H1 (cell line): ENCODE measurements at regions not wholly inside any gene's neighbourhood (a gene's known extent, or its start where the extent isn't known, plus 50 kb on each side); places are given as distances from the start of the nearest gene placed in this dataset.

Experiments used
- NRF1 ChIP-seq: IDR thresholded peaks from 2 replicates; pipeline ENCODE4 v1.6.1; 2011; ENCODE audit warnings: mild to moderate bottlenecking, low read depth, low read length, improper control_type of control experiment
- TF ChIP-seq, protein P1 (sequence below), 3 experiments: IDR thresholded peaks; 1 replicate in 2 of 3; 2 replicates in 1 of 3; pipeline versions ENCODE4 v1.5.1 to v1.6.1; 2011; ENCODE audit warnings: low read length in 3 of 3, mild to moderate bottlenecking in 3 of 3, inconsistent platforms in 2 of 3, low read depth in 1 of 3, moderate library complexity in 1 of 3; ENCODE audit not compliant: insufficient read depth in 1 of 3; ENCODE audit errors: control extremely low read depth in 1 of 3

DNA sequence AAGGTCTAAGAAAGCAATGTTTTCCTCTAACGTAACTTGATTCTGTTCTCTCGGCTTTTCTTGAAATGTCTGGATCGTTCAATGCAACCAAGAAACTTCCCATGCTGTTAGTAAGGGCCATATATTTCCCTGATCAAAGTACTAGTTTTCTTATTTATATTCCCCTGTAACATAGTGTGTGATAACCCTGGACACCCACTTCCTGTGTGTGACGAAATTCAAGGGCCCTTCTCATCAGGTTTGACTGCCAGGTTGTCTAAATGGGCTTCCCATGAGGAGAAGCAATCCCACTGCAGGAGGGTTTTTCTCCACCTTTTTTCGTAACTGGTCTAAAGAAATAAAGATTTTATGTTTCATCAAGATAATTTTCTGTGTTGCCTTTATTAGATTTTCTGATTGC lies 102.6 kb upstream of the RPS6KA2 start:
- TF ChIP-seq, protein P1, sequence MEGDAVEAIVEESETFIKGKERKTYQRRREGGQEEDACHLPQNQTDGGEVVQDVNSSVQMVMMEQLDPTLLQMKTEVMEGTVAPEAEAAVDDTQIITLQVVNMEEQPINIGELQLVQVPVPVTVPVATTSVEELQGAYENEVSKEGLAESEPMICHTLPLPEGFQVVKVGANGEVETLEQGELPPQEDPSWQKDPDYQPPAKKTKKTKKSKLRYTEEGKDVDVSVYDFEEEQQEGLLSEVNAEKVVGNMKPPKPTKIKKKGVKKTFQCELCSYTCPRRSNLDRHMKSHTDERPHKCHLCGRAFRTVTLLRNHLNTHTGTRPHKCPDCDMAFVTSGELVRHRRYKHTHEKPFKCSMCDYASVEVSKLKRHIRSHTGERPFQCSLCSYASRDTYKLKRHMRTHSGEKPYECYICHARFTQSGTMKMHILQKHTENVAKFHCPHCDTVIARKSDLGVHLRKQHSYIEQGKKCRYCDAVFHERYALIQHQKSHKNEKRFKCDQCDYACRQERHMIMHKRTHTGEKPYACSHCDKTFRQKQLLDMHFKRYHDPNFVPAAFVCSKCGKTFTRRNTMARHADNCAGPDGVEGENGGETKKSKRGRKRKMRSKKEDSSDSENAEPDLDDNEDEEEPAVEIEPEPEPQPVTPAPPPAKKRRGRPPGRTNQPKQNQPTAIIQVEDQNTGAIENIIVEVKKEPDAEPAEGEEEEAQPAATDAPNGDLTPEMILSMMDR (IDR thresholded peaks at IDR 0.05; ENCODE audit: control extremely low read depth in 1 of 3, insufficient read depth in 1 of 3, low read depth in 1 of 3, low read length in 3 of 3), result no peak
- no peak for TF ChIP-seq NRF1
